ENCODE measurements at regions not wholly inside any gene's neighbourhood (a gene's known extent, or its start where the extent isn't known, plus 50 kb on each side); places are given as distances from the start of the nearest gene placed in this dataset.

- TF ChIP-seq POLR2AphosphoS5 (IDR thresholded peaks at IDR 0.05) (no peak), POLR2A (IDR thresholded peaks at IDR 0.05; ENCODE audit: low read depth) (no peak), EP300 (IDR thresholded peaks at IDR 0.05) (no peak)
- TF ChIP-seq, protein P1, sequence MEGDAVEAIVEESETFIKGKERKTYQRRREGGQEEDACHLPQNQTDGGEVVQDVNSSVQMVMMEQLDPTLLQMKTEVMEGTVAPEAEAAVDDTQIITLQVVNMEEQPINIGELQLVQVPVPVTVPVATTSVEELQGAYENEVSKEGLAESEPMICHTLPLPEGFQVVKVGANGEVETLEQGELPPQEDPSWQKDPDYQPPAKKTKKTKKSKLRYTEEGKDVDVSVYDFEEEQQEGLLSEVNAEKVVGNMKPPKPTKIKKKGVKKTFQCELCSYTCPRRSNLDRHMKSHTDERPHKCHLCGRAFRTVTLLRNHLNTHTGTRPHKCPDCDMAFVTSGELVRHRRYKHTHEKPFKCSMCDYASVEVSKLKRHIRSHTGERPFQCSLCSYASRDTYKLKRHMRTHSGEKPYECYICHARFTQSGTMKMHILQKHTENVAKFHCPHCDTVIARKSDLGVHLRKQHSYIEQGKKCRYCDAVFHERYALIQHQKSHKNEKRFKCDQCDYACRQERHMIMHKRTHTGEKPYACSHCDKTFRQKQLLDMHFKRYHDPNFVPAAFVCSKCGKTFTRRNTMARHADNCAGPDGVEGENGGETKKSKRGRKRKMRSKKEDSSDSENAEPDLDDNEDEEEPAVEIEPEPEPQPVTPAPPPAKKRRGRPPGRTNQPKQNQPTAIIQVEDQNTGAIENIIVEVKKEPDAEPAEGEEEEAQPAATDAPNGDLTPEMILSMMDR (IDR thresholded peaks at IDR 0.05) = no peak
Observed at GRCh38 chr7:113291058-113291457, 172.7 kb upstream of the SMIM30 start.

All from esophagus muscularis mucosa (tissue), 4 donors.